IPS-18a (cell line): ENCODE measurements at regions not wholly inside any gene's neighbourhood (a gene's known extent, or its start where the extent isn't known, plus 50 kb on each side); places are given as distances from the start of the nearest gene placed in this dataset.
"Not testable (repeated sequence)": the region's sequence is repeated elsewhere in the genome, so short reads cannot be mapped to it uniquely, and the experiment has no call there.

Source experiments
- H3K27ac ChIP-seq: one replicate; pipeline ENCODE4 v1.5.1; 2013; ENCODE audit warnings: low read length
- H3K27me3 ChIP-seq: one replicate; pipeline ENCODE4 v1.6.1; 2013; ENCODE audit warnings: mild to moderate bottlenecking, low read length; ENCODE audit not compliant: control insufficient read depth, insufficient read depth
- H3K36me3 ChIP-seq: one replicate; pipeline ENCODE4 v1.6.1; 2013; ENCODE audit warnings: low read depth, low read length; ENCODE audit not compliant: control insufficient read depth
- H3K4me1 ChIP-seq: one replicate; pipeline ENCODE4 v1.6.1; 2013; ENCODE audit warnings: low read depth, low read length; ENCODE audit not compliant: control insufficient read depth
- H3K4me3 ChIP-seq: one replicate; pipeline ENCODE4 v1.5.1; 2013; ENCODE audit warnings: low read length
- H3K9ac ChIP-seq: one replicate; pipeline ENCODE4 v1.6.1; 2013; ENCODE audit warnings: mild to moderate bottlenecking, low read length, moderate library complexity
- H3K9me3 ChIP-seq: one replicate; pipeline ENCODE4 v1.6.1; 2013; ENCODE audit warnings: low read depth, low read length; ENCODE audit not compliant: control insufficient read depth

DNA sequence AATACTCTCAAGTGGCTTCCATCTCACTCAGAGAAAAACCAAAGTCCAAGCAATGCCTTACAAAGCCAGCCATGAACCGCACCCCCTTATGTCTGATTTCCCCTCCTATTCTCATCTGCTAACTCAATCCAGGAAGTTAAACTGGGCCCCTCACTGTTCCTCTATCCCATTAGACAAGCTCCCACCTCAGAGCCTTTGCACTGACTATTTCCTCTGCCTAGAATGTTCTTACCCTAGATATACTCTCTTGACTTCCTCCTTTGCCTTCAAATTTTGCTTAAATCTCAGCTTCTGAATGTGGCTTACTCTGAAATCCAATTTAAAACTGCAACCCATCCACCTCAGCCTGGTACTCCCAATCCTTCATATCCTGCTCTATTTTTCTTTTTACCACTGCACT lies 257.0 kb upstream of the USP15 start:
- no peaks in the 10 kb centered on the region for H3K36me3 ChIP-seq

DNA sequence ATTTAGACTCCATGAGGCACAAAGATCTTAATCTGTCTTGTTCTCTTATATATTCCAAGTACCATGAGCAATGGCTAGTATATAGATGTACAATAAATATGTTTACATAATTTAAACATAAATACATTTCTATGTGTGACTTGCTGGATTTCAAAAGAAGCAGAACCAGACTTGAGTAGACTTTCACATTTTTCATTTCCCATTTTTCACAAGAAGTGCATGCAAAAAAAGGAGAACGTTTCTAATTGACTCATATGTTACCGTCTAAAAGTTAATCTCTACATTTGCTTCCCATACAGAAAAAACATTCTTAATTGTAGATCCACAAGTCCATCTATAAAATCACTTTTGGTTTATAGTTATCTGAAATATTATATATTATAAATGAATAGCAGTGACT lies 256.5 kb upstream of the USP15 start:
- Histone ChIP-seq H3K27me3 (no peaks in the 10 kb centered on the region), H3K9ac (no peak overlapping the region), H3K27ac (no peak overlapping the region), H3K9me3 (no peaks in the 10 kb centered on the region), H3K36me3 (no peaks in the 10 kb centered on the region), H3K4me3 (no peak overlapping the region), H3K4me1 (no peaks in the 10 kb centered on the region)

More for the DNA sequence above, 257.0 kb upstream of the USP15 start:
- Histone ChIP-seq H3K9me3 (no peaks in the 10 kb centered on the region), H3K4me1 (no peaks in the 10 kb centered on the region), H3K4me3 (no peak overlapping the region), H3K27me3 (no peaks in the 10 kb centered on the region), H3K27ac (no peak overlapping the region), H3K9ac (no peak overlapping the region)

DNA sequence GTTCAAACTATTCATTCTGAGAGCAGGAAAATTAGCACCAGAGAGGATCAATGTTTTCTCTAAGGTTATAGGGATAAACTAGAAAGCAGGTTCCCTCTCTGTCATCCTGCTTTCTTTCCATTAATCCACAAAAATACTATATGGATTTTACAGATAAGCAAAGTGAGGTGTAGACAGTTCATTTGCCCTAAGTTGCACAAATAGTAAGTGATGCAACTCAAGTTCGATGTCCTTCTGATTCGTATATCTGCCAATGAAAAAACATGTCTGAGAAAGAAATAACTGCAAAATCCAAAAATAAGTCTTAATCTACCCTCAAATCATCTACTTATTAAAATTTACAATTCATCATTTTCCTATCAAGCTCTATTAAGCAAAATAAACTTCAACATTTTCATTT lies 254.6 kb upstream of the USP15 start:
- H3K27ac ChIP-seq, result no peak overlapping the region
- no peaks in the 10 kb centered on the region for H3K4me1 ChIP-seq
- H3K36me3 ChIP-seq, result no peaks in the 10 kb centered on the region
- H3K4me3 ChIP-seq, result no peak overlapping the region
- no peaks in the 10 kb centered on the region for H3K9me3 ChIP-seq
- no peak overlapping the region for H3K9ac ChIP-seq
- no peaks in the 10 kb centered on the region for H3K27me3 ChIP-seq

DNA sequence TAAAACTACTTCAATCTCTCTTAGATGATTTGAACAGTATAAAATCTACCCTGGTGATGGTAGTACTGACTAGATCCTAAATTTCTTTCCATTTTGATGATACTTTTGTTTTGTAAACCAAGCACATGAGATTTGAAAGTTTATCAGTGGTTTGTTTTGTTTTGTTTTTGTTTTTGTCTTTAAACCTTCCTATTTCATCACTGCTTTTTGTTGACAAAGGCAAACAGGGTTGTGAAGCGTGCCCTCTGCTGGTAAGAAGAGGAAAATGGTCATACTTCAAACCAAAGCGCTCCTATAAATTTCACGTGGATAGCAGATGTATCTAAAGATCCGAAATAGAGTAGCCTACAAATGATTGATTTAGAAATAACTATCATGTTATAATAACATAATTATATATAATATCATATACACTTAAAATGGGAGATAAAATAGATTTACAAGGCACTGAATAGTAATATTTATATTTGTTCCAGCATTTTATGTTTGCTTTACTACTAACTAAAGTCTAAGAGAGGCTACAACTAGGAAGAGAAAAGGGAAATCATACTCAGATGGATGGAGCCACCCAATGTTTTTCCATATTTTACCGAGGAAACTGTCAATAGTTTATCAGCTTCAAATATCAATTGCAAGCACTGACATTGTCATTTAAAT lies 254.0 kb upstream of the USP15 start:
- Histone ChIP-seq H3K9me3 (no peaks in the 10 kb centered on the region), H3K4me3 (no peak overlapping the region), H3K9ac (no peak overlapping the region), H3K36me3 (no peaks in the 10 kb centered on the region), H3K27ac (no peak overlapping the region), H3K27me3 (no peaks in the 10 kb centered on the region), H3K4me1 (no peaks in the 10 kb centered on the region)

DNA sequence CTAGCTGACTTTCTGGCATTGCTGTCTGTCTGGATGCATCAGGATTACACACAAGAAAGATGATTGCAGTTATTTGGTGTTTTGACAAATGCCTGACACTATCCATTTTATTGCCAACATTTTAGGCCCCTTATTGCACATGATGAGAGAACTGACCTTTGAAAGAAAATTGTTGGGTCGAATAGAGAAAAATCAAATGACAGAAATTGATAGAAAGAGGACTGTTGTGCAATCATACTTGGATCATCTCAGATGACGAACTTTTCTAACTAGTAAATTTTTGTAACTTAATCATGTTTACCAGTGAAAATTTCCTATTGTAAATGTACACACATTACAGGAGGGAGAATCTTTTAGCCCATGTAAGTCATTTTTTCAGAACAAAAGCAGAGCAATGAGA lies 251.5 kb upstream of the USP15 start:
- Histone ChIP-seq H3K4me1 (no peaks in the 10 kb centered on the region), H3K9ac (no peak overlapping the region), H3K27me3 (no peaks in the 10 kb centered on the region), H3K36me3 (no peaks in the 10 kb centered on the region), H3K9me3 (no peaks in the 10 kb centered on the region), H3K27ac (no peak overlapping the region), H3K4me3 (no peak overlapping the region)

DNA sequence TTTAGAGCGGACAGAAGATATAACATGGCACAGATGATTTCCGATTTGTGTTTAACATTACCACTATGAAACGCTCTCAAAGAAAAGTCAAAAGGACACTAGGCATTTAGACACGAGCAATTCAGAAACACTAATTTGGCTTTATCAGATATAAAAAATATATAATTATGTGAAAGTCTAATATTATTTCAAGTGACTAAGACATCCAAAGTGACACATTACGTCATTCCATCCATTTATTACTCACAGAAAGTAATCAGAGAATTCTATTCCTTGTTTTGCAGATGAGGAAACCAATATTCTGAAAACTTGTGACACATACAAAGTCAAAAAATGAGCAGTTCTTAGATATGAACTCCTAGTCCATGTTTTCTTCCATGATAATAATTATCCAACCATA lies 250.8 kb upstream of the USP15 start:
- Histone ChIP-seq H3K27ac (no peak overlapping the region), H3K9ac (no peak overlapping the region), H3K27me3 (no peaks in the 10 kb centered on the region), H3K9me3 (no peaks in the 10 kb centered on the region), H3K36me3 (no peaks in the 10 kb centered on the region), H3K4me3 (no peak overlapping the region), H3K4me1 (no peaks in the 10 kb centered on the region)

DNA sequence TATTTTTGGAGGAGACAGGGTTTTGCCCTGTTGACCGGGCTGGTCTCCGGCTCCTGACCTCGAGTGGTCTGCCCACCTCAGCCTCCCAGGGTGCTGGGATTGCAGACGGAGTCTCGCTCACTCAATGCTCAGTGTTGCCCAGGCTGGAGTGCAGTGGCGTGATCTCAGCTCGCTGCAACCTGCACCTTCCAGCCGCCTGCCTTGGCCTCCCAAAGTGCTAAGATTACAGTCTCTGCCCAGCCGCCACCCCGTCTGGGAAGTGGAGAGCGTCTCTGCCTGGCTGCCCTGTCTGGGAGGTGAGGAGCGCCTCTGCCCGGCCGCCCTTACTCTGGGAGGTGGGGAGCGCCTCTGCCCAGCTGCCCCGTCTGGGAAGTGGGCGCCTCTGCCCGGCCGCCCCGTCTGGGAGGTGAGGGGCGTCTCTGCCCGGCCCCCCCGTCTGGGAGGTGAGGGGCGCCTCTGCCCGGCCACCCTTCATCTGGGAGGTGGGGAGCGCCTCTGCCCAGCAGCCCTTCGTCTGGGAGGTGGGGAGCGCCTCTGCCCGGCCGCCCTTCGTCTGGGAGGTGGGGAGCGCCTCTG lies 249.8 kb upstream of the USP15 start:
- H3K9ac ChIP-seq, H3K27ac ChIP-seq: not testable (repeated sequence)

DNA sequence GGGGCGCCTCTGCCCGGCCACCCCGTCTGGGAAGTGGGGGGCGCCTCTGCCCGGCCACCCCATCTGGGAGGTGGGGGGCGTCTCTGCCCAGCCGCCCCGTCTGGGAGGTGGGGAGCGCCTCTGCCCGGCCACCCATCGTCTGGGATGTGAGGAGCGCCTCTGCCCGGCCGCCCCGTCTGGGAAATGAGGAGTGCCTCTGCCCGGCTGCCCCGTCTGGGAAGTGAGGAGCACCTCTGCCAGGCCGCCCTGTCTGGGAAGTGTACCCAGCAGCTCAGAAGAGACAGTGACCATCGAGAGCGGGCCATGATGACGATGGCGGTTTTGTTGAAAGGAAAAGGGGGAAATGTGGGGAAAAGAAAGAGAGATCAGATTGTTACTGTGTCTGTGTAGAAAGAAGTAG lies 249.2 kb upstream of the USP15 start:
- not testable (repeated sequence) for H3K27ac ChIP-seq, H3K36me3 ChIP-seq, H3K9ac ChIP-seq, H3K4me1 ChIP-seq, H3K9me3 ChIP-seq, H3K27me3 ChIP-seq, H3K4me3 ChIP-seq

More for the DNA sequence above, 249.8 kb upstream of the USP15 start:
- not testable (repeated sequence) for H3K36me3 ChIP-seq, H3K4me1 ChIP-seq, H3K27me3 ChIP-seq, H3K9me3 ChIP-seq, H3K4me3 ChIP-seq

DNA sequence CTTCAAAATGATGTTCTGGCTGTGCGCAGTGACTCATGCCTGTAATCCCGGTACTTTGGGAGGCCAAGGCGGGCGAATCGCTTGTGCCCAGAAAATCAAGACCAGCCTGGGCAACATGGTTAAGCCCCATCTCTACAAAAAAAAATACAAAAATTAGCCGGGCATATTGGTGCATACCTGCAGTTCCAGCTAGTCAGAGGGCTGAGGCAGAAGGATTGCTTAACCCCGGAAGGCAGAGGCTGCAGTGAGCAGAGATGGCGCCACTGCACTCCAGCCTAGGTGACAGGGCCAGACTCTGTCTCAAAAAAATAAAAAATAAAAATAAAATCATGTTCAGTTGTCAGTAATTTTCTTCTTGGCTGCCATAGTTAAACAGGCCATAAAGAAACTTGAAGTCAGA lies 245.9 kb upstream of the USP15 start:
- Histone ChIP-seq H3K27ac (no peak overlapping the region), H3K9ac (no peak overlapping the region), H3K4me3 (no peak overlapping the region), H3K4me1 (no peaks in the 10 kb centered on the region), H3K36me3 (no peaks in the 10 kb centered on the region), H3K27me3 (no peaks in the 10 kb centered on the region), H3K9me3 (no peaks in the 10 kb centered on the region)

DNA sequence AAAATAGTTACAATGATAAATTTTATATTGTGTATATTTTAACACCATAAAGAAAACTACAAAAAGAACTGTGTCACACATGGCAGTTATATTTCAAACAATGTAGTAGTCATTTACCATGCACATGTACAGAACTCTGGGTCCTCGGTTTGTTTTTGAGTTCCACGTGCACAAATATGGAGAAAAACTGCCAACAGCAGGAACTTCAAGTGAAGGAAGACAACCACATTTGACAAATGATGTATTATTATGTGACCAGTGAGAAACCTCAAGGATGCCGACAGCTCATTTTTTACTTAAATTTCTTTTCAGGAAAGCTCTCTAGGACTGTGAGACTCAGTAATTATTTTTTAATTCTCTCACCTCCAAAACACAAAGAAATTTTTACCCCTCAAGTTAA lies 244.2 kb upstream of the USP15 start:
- H3K36me3 ChIP-seq, result no peaks in the 10 kb centered on the region
- no peaks in the 10 kb centered on the region for H3K27me3 ChIP-seq
- no peaks in the 10 kb centered on the region for H3K4me1 ChIP-seq
- H3K4me3 ChIP-seq, result no peak overlapping the region
- no peak overlapping the region for H3K27ac ChIP-seq
- no peak overlapping the region for H3K9ac ChIP-seq
- no peaks in the 10 kb centered on the region for H3K9me3 ChIP-seq

DNA sequence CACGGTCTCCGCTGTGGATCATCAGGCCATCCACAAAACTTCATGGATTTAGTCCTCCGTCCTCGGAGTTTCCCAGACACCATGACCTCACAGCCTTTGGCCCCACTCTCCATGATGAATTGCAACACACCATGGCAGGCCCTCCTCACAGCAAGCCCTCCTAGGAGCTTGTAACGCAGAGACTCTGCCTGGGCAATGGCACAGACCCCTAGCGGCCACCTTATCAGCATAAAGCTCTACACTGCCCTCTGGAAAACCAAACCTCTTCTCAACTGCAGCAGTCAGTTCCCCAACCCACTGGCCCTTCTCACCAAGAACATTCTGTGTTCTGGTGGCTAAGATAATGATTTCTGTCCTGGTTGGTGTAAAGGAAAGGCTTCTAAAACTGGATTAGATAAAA lies 238.4 kb upstream of the USP15 start:
- no peak overlapping the region for H3K27ac ChIP-seq
- H3K27me3 ChIP-seq, result no peaks in the 10 kb centered on the region
- no peak overlapping the region for H3K4me3 ChIP-seq
- no peak overlapping the region for H3K9ac ChIP-seq
- no peaks in the 10 kb centered on the region for H3K4me1 ChIP-seq
- no peaks in the 10 kb centered on the region for H3K9me3 ChIP-seq
- H3K36me3 ChIP-seq, result no peaks in the 10 kb centered on the region

DNA sequence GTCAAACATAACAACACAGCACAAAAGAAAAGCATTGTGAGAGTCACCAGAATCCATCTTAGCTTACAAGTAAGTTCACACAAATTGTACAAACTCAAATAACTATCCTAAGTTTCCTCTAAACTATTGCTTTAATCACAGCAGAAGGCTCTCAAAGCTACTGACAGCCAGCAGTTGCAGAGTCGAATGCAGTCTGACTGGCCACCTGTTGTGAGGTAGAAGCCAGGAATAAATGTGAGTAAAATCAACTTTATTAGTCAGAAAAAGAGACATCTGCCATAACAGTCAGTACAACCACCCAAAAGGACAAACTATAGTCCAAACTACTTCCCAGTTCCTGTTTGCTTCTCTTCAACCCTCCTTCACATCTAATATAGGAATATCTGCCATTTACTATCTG lies 231.7 kb upstream of the USP15 start:
- H3K4me1 ChIP-seq, result no peaks in the 10 kb centered on the region
- no peaks in the 10 kb centered on the region for H3K9me3 ChIP-seq
- H3K4me3 ChIP-seq, result no peak overlapping the region
- H3K9ac ChIP-seq, result no peak overlapping the region
- H3K36me3 ChIP-seq, result no peaks in the 10 kb centered on the region
- H3K27me3 ChIP-seq, result no peaks in the 10 kb centered on the region
- H3K27ac ChIP-seq, result no peak overlapping the region
